ENCODE measurements at regions not wholly inside any gene's neighbourhood (a gene's known extent, or its start where the extent isn't known, plus 50 kb on each side); places are given as distances from the start of the nearest gene placed in this dataset.

- Mint-ChIP-seq H3K4me3 (ENCODE audit: low read depth, unreplicated experiment) (no peak overlapping the region), H3K36me3 (ENCODE audit: insufficient read depth, unreplicated experiment) (no peaks in the 10 kb centered on the region), H3K27me3 (ENCODE audit: unreplicated experiment) (peaks cover 31% of the 10 kb centered on the region), H3K27ac (ENCODE audit: unreplicated experiment) (no peak overlapping the region), H3K9me3 (ENCODE audit: low read depth, unreplicated experiment) (no peaks in the 10 kb centered on the region), H3K4me1 (ENCODE audit: low read depth, unreplicated experiment) (no peaks in the 10 kb centered on the region)
- DNase-seq = no peak
- BruUV-seq (replicated peaks) = no TSS peak
- intact Hi-C loops (cut with micrococcal nuclease; ENCODE audit: unreplicated experiment) = no loop called here
- CTCF ChIA-PET = interaction anchor here (0.8 kb wide), 1 partner anchor 11 kb away, joined by 3 read pairs; no protein-coding TSS in a partner anchor
- TF ChIP-seq, protein P1, sequence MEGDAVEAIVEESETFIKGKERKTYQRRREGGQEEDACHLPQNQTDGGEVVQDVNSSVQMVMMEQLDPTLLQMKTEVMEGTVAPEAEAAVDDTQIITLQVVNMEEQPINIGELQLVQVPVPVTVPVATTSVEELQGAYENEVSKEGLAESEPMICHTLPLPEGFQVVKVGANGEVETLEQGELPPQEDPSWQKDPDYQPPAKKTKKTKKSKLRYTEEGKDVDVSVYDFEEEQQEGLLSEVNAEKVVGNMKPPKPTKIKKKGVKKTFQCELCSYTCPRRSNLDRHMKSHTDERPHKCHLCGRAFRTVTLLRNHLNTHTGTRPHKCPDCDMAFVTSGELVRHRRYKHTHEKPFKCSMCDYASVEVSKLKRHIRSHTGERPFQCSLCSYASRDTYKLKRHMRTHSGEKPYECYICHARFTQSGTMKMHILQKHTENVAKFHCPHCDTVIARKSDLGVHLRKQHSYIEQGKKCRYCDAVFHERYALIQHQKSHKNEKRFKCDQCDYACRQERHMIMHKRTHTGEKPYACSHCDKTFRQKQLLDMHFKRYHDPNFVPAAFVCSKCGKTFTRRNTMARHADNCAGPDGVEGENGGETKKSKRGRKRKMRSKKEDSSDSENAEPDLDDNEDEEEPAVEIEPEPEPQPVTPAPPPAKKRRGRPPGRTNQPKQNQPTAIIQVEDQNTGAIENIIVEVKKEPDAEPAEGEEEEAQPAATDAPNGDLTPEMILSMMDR (IDR thresholded peaks at IDR 0.05; ENCODE audit: unreplicated experiment) = no peak
These were observed 151.7 kb upstream of the ANKH start for GRCh38 chr5:15023266-15023665.

- Mint-ChIP-seq H3K36me3 (ENCODE audit: insufficient read depth, unreplicated experiment) (no peaks in the 10 kb centered on the region), H3K27me3 (ENCODE audit: unreplicated experiment) (peaks cover 12% of the 10 kb centered on the region), H3K4me1 (ENCODE audit: low read depth, unreplicated experiment) (no peaks in the 10 kb centered on the region), H3K9me3 (ENCODE audit: low read depth, unreplicated experiment) (peaks cover 4% of the 10 kb centered on the region), H3K4me3 (ENCODE audit: low read depth, unreplicated experiment) (peak overlapping the region; percentile 34), H3K27ac (ENCODE audit: unreplicated experiment) (peak overlapping the region; percentile 52)
- TF ChIP-seq, protein P1 (IDR thresholded peaks at IDR 0.05; ENCODE audit: unreplicated experiment) = no peak
- CTCF ChIA-PET = interaction anchor here (0.5 to 1.3 kb wide), 3 partner anchors 45 to 294 kb away, joined by 3 to 4 read pairs (median 3); no protein-coding TSS in a partner anchor
- peak; percentile 13 for DNase-seq
- BruUV-seq (replicated peaks) = no TSS peak
- intact Hi-C loops (cut with micrococcal nuclease; ENCODE audit: unreplicated experiment) = no loop called here
These were observed 149.9 kb upstream of the ANKH start for GRCh38 chr5:15021266-15022046.

DNA sequence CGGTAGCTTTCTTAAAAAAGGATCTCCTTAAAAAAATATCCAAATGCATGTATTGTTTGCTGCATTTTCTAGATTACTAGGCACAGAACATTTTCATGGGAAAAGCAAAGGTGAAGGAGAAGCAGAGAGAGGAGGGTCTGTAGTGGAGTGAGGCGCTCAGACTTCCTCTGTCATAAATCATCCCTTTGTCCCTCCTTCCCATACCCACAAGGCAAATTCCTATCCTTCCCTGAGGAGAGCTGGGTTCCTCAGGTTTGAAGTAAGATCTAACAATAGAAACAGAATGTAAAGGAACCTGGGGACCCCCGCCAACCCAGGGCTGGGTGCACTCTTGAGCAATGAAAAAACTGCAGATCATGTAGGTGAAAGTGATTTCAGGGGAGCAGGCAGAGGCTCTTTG is 149.2 kb upstream of the ANKH start:
- CTCF ChIA-PET = interaction anchor here (0.5 to 1.3 kb wide), 3 partner anchors 44 to 294 kb away, joined by 3 to 4 read pairs (median 3); no protein-coding TSS in a partner anchor
- peak overlapping the region; percentile 52 for H3K27ac Mint-ChIP-seq (ENCODE audit: unreplicated experiment)
- TF ChIP-seq, protein P1 (IDR thresholded peaks at IDR 0.05; ENCODE audit: unreplicated experiment) = no peak
- BruUV-seq (replicated peaks) = no TSS peak
- H3K27me3 Mint-ChIP-seq (ENCODE audit: unreplicated experiment) = peaks cover 5% of the 10 kb centered on the region
- H3K4me1 Mint-ChIP-seq (ENCODE audit: low read depth, unreplicated experiment) = peaks cover 3% of the 10 kb centered on the region
- DNase-seq = no peak
- no peaks in the 10 kb centered on the region for H3K36me3 Mint-ChIP-seq (ENCODE audit: insufficient read depth, unreplicated experiment)
- peaks cover 4% of the 10 kb centered on the region for H3K9me3 Mint-ChIP-seq (ENCODE audit: low read depth, unreplicated experiment)
- intact Hi-C loops (cut with micrococcal nuclease; ENCODE audit: unreplicated experiment) = no loop called here
- H3K4me3 Mint-ChIP-seq (ENCODE audit: low read depth, unreplicated experiment) = no peak overlapping the region

GRCh38 chr5:15014809-15015208 is 143.2 kb upstream of the ANKH start:
- TF ChIP-seq, protein P1 (IDR thresholded peaks at IDR 0.05; ENCODE audit: unreplicated experiment) = no peak
- Mint-ChIP-seq H3K4me1 (ENCODE audit: low read depth, unreplicated experiment) (peaks cover 47% of the 10 kb centered on the region), H3K27me3 (ENCODE audit: unreplicated experiment) (no peaks in the 10 kb centered on the region), H3K27ac (ENCODE audit: unreplicated experiment) (no peak overlapping the region), H3K4me3 (ENCODE audit: low read depth, unreplicated experiment) (no peak overlapping the region), H3K9me3 (ENCODE audit: low read depth, unreplicated experiment) (peaks cover 4% of the 10 kb centered on the region), H3K36me3 (ENCODE audit: insufficient read depth, unreplicated experiment) (no peaks in the 10 kb centered on the region)
- no TSS peak for BruUV-seq (replicated peaks)
- CTCF ChIA-PET = interaction anchor here (0.7 to 1.1 kb wide), 4 partner anchors 58 to 329 kb away, joined by 3 to 5 read pairs (median 4); no protein-coding TSS in a partner anchor
- intact Hi-C loops (cut with micrococcal nuclease; ENCODE audit: unreplicated experiment) = loop anchor here (1.0 kb wide), 1 partner anchor 288 kb away; no protein-coding TSS in a partner anchor
- DNase-seq = no peak

Measured in Calu3 (cell line).